ENCODE measurements at regions not wholly inside any gene's neighbourhood (a gene's known extent, or its start where the extent isn't known, plus 50 kb on each side); places are given as distances from the start of the nearest gene placed in this dataset.

GRCh38 chr12:25025260-25025659 is 76.4 kb upstream of the BCAT1 start:
- in situ Hi-C loops (cut with MboI) = no loop called here
- no peak for ATAC-seq
- H3K27me3 ChIP-seq (replicated peaks in 1 of 2; ENCODE audit: control insufficient read depth in 2 of 2, insufficient read depth in 2 of 2, low read length in 1 of 2) = no peaks in the 10 kb centered on the region
- H3K4me3 ChIP-seq = no peak overlapping the region
- no peaks in the 10 kb centered on the region for H3K79me2 ChIP-seq (ENCODE audit: control insufficient read depth, insufficient read depth, low read length)
- DNase-seq (ENCODE audit: low read depth, low spot score) = no peak
- H3K4me2 ChIP-seq (ENCODE audit: control insufficient read depth, insufficient read depth) = no peak overlapping the region
- H3K4me1 ChIP-seq (ENCODE audit: control insufficient read depth, insufficient read depth, low read length) = peaks cover 15% of the 10 kb centered on the region
- no peak overlapping the region for H3K9ac ChIP-seq (ENCODE audit: control insufficient read depth, insufficient read depth, low read length)
- H3K36me3 ChIP-seq (ENCODE audit: control insufficient read depth in 2 of 2, insufficient read depth in 2 of 2, low read length in 1 of 2) = no peaks in the 10 kb centered on the region; a peak in 1 of 4 replicates
- TF ChIP-seq ESRRA (IDR thresholded peaks at IDR 0.05; ENCODE audit: low read length) (no peak), CREB1 (IDR thresholded peaks at IDR 0.05; ENCODE audit: low read depth) (no peak), FOS (IDR thresholded peaks at IDR 0.05; ENCODE audit: borderline replicate concordance, extremely low read depth, insufficient read length) (no peak), TAF1 (IDR thresholded peaks at IDR 0.05; ENCODE audit: borderline replicate concordance, low read depth, low read length) (no peak), ZNF24 (IDR thresholded peaks at IDR 0.05) (no peak)
- TF ChIP-seq, protein P1, sequence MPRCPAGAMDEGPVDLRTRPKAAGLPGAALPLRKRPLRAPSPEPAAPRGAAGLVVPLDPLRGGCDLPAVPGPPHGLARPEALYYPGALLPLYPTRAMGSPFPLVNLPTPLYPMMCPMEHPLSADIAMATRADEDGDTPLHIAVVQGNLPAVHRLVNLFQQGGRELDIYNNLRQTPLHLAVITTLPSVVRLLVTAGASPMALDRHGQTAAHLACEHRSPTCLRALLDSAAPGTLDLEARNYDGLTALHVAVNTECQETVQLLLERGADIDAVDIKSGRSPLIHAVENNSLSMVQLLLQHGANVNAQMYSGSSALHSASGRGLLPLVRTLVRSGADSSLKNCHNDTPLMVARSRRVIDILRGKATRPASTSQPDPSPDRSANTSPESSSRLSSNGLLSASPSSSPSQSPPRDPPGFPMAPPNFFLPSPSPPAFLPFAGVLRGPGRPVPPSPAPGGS (IDR thresholded peaks at IDR 0.05; ENCODE audit: borderline replicate concordance, insufficient read depth, low read depth, low read length, poor library complexity, severe bottlenecking) = no peak
- TF ChIP-seq, protein P2, sequence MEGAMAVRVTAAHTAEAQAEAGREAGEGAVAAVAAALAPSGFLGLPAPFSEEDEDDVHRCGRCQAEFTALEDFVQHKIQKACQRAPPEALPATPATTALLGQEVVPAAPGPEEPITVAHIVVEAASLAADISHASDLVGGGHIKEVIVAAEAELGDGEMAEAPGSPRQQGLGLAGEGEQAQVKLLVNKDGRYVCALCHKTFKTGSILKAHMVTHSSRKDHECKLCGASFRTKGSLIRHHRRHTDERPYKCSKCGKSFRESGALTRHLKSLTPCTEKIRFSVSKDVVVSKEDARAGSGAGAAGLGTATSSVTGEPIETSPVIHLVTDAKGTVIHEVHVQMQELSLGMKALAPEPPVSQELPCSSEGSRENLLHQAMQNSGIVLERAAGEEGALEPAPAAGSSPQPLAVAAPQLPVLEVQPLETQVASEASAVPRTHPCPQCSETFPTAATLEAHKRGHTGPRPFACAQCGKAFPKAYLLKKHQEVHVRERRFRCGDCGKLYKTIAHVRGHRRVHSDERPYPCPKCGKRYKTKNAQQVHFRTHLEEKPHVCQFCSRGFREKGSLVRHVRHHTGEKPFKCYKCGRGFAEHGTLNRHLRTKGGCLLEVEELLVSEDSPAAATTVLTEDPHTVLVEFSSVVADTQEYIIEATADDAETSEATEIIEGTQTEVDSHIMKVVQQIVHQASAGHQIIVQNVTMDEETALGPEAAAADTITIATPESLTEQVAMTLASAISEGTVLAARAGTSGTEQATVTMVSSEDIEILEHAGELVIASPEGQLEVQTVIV (IDR thresholded peaks at IDR 0.05; ENCODE audit: borderline replicate concordance, partially characterized antibody) = no peak
- TF ChIP-seq, protein P3, sequence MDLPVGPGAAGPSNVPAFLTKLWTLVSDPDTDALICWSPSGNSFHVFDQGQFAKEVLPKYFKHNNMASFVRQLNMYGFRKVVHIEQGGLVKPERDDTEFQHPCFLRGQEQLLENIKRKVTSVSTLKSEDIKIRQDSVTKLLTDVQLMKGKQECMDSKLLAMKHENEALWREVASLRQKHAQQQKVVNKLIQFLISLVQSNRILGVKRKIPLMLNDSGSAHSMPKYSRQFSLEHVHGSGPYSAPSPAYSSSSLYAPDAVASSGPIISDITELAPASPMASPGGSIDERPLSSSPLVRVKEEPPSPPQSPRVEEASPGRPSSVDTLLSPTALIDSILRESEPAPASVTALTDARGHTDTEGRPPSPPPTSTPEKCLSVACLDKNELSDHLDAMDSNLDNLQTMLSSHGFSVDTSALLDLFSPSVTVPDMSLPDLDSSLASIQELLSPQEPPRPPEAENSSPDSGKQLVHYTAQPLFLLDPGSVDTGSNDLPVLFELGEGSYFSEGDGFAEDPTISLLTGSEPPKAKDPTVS (IDR thresholded peaks at IDR 0.05; ENCODE audit: low read depth, low read length) = no peak
- intact Hi-C loops (cut with micrococcal nuclease; ENCODE audit: unreplicated experiment) = no loop called here
- SMC1A ChIA-PET (ENCODE audit: uncharacterized antibody, unreplicated experiment) = interaction anchor here (0.7 to 9.8 kb wide), 15 partner anchors 11 to 124 kb away, joined by 3 to 172 read pairs (median 5); a partner anchor contains a TSS
- POLR2A ChIA-PET = interaction anchor here (0.7 to 2.3 kb wide), 10 partner anchors 12 to 82 kb away, joined by 3 to 11 read pairs (median 4); a partner anchor contains a TSS
- no peaks in the 10 kb centered on the region; the same call in 2 of the 3 replicates for H3K9me3 ChIP-seq (replicated peaks; ENCODE audit: control insufficient read depth, insufficient read depth, low read length)
- FAIRE-seq = peak; percentile 71
- H3K27ac ChIP-seq (ENCODE audit: control insufficient read depth, insufficient read depth) = no peak overlapping the region
- no TSS peak for BruUV-seq (replicated peaks)
- CTCF ChIA-PET = interaction anchor here (0.6 to 8.1 kb wide), 12 partner anchors 10 to 169 kb away, joined by 3 to 40 read pairs (median 4); a partner anchor contains a TSS
- no peak overlapping the region for H2AFZ ChIP-seq (ENCODE audit: control insufficient read depth, low read depth, low read length)
- RAD21 ChIA-PET (ENCODE audit: unreplicated experiment) = interaction anchor here (0.7 to 12.0 kb wide), 8 partner anchors 20 to 106 kb away, joined by 3 to 137 read pairs (median 6); a partner anchor contains a TSS
- H4K20me1 ChIP-seq (ENCODE audit: control insufficient read depth, insufficient read depth) = no peaks in the 10 kb centered on the region
- 73% methylated on average over 4 of the region's 4 CpGs for WGBS (ENCODE audit: insufficient coverage, insufficient replicate concordance, low lambda C conversion rate, missing lambda C conversion rate)
